Neural progenitor cell (in vitro differentiated cells): ENCODE measurements at regions not wholly inside any gene's neighbourhood (a gene's known extent, or its start where the extent isn't known, plus 50 kb on each side); places are given as distances from the start of the nearest gene placed in this dataset.

Experiments used
- DNase-seq: peaks from one replicate; pipeline ENCODE4 v3.0.0-alpha.2; 2016; ENCODE audit warnings: low spot score
- H2AFZ ChIP-seq: fragments of 200-600 bp; sonication (generic); replicated peaks from 2 replicates; pipeline ENCODE4 v1.6.1; 2016; ENCODE audit warnings: antibody characterized with exemption
- H3F3A ChIP-seq: fragments of 200-600 bp; sonication (generic); 2 replicates; pipeline ENCODE4 v1.6.1; 2016; ENCODE audit warnings: antibody characterized with exemption, low read depth
- H3K27ac ChIP-seq: fragments of 200-600 bp; sonication (generic); 2 replicates; pipeline ENCODE4 v1.5.1; 2016; ENCODE audit warnings: mild to moderate bottlenecking
- H3K27me3 ChIP-seq: fragments of 200-600 bp; sonication (generic); 2 replicates; pipeline ENCODE4 v1.6.1; 2016; ENCODE audit warnings: mild to moderate bottlenecking, moderate library complexity
- H3K36me3 ChIP-seq: fragments of 200-600 bp; sonication (generic); 2 replicates; pipeline ENCODE4 v1.5.1; 2016
- H3K4me1 ChIP-seq: fragments of 200-600 bp; sonication (generic); 2 replicates; pipeline ENCODE4 v1.6.1; 2016; ENCODE audit warnings: mixed run types
- H3K4me2 ChIP-seq: fragments of 200-600 bp; sonication (generic); 2 replicates; pipeline ENCODE4 v1.6.1; 2016
- H3K4me3 ChIP-seq: fragments of 200-600 bp; sonication (generic); 2 replicates; pipeline ENCODE4 v1.5.1; 2016
- H3K79me2 ChIP-seq: fragments of 200-600 bp; sonication (generic); 2 replicates; pipeline ENCODE4 v1.6.1; 2016; ENCODE audit warnings: low read depth
- H3K9ac ChIP-seq: fragments of 200-600 bp; sonication (generic); 2 replicates; pipeline ENCODE4 v1.6.1; 2016
- H3K9me3 ChIP-seq: fragments of 200-600 bp; sonication (generic); 2 replicates; pipeline ENCODE4 v1.5.1; 2016; ENCODE audit warnings: low read depth
- H4K20me1 ChIP-seq: fragments of 200-600 bp; sonication (generic); 2 replicates; pipeline ENCODE4 v1.6.1; 2016; ENCODE audit warnings: low read depth
- H3K27ac Mint-ChIP-seq: 3 replicates; pipeline ENCODE4 v1.8.0; 2021; ENCODE audit warnings: mixed read lengths
- H3K27me3 Mint-ChIP-seq: 2 replicates; pipeline ENCODE4 v1.8.0; 2022; ENCODE audit warnings: low read depth, mild to moderate bottlenecking, inconsistent platforms, moderate library complexity, mixed read lengths; ENCODE audit not compliant: insufficient read depth
- H3K36me3 Mint-ChIP-seq: 3 replicates; pipeline ENCODE4 v1.8.0; 2021; ENCODE audit warnings: mixed read lengths
- H3K4me1 Mint-ChIP-seq: 3 replicates; pipeline ENCODE4 v1.8.0; 2021; ENCODE audit warnings: mixed read lengths
- H3K4me3 Mint-ChIP-seq: 3 replicates; pipeline ENCODE4 v1.8.0; 2021; ENCODE audit warnings: mild to moderate bottlenecking, moderate library complexity, mixed read lengths
- H3K9me3 Mint-ChIP-seq: 3 replicates; pipeline ENCODE4 v1.8.0; 2020; ENCODE audit warnings: mixed read lengths
- EZH2 ChIP-seq: fragments of 200-600 bp; sonication (generic); IDR thresholded peaks from 2 replicates; pipeline ENCODE4 v1.6.1; 2017; ENCODE audit warnings: antibody characterized with exemption, mild to moderate bottlenecking, moderate library complexity
- EZH2phosphoT487 ChIP-seq: fragments of 200-600 bp; sonication (generic); IDR thresholded peaks from 2 replicates; pipeline ENCODE4 v1.6.1; 2017; ENCODE audit warnings: antibody characterized with exemption
- TF ChIP-seq, protein P1 (sequence below): fragments of 200-600 bp; sonication (generic); IDR thresholded peaks from 2 replicates; pipeline ENCODE4 v1.5.1; 2017; ENCODE audit warnings: antibody characterized with exemption, mild to moderate bottlenecking

DNA sequence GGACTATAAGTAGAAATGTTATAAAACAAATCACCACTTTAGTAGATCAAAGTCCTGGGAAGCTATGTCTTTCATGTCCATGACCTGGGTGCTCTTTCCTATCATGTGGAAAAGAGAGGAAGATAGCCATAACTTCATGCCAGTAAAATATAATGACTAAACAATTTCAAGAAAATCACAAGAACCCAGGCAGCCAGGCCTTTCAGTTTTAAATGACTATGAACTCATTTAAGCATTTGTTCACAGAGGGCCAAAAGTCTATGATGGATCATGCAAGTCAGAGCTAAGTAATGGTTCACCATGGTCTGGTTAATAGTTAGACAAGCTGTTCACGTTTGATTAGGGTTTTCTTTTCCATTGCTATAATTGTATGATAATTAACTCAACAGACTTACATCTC, 155.8 kb downstream of the PPARGC1A start:
- H3K4me2 ChIP-seq, result no peak overlapping the region
- no peaks in the 10 kb centered on the region for H3K79me2 ChIP-seq
- no peaks in the 10 kb centered on the region for H3K36me3 Mint-ChIP-seq
- no peaks in the 10 kb centered on the region for H3F3A ChIP-seq
- no peaks in the 10 kb centered on the region for H3K9me3 Mint-ChIP-seq
- H3K27ac Mint-ChIP-seq, result no peak overlapping the region
- H3K4me1 Mint-ChIP-seq, result no peaks in the 10 kb centered on the region
- no peaks in the 10 kb centered on the region for H3K4me1 ChIP-seq
- no peaks in the 10 kb centered on the region for H3K27me3 Mint-ChIP-seq
- no peak for TF ChIP-seq EZH2
- H3K27ac ChIP-seq, result no peak overlapping the region
- H3K9ac ChIP-seq, result no peak overlapping the region
- no peak overlapping the region for H2AFZ ChIP-seq
- H3K9me3 ChIP-seq, result no peaks in the 10 kb centered on the region
- no peak overlapping the region for H3K4me3 Mint-ChIP-seq
- H3K27me3 ChIP-seq, result no peaks in the 10 kb centered on the region
- no peaks in the 10 kb centered on the region for H4K20me1 ChIP-seq
- H3K4me3 ChIP-seq, result no peak overlapping the region
- DNase-seq, result no peak
- H3K36me3 ChIP-seq, result no peaks in the 10 kb centered on the region

GRCh38 chr4:23733476-23733875, 156.4 kb downstream of the PPARGC1A start:
- Mint-ChIP-seq H3K4me1 (no peaks in the 10 kb centered on the region), H3K27ac (no peak overlapping the region), H3K27me3 (no peaks in the 10 kb centered on the region), H3K36me3 (no peaks in the 10 kb centered on the region), H3K9me3 (no peaks in the 10 kb centered on the region), H3K4me3 (no peak overlapping the region)
- no peaks in the 10 kb centered on the region for H3K36me3 ChIP-seq
- no peak overlapping the region for H3K4me3 ChIP-seq
- no peaks in the 10 kb centered on the region for H3F3A ChIP-seq
- no peak for DNase-seq
- H3K9me3 ChIP-seq, result no peaks in the 10 kb centered on the region
- no peak overlapping the region for H3K9ac ChIP-seq
- no peaks in the 10 kb centered on the region for H3K27me3 ChIP-seq
- H3K27ac ChIP-seq, result no peak overlapping the region
- no peak overlapping the region for H2AFZ ChIP-seq
- no peaks in the 10 kb centered on the region for H4K20me1 ChIP-seq
- TF ChIP-seq, protein P1, sequence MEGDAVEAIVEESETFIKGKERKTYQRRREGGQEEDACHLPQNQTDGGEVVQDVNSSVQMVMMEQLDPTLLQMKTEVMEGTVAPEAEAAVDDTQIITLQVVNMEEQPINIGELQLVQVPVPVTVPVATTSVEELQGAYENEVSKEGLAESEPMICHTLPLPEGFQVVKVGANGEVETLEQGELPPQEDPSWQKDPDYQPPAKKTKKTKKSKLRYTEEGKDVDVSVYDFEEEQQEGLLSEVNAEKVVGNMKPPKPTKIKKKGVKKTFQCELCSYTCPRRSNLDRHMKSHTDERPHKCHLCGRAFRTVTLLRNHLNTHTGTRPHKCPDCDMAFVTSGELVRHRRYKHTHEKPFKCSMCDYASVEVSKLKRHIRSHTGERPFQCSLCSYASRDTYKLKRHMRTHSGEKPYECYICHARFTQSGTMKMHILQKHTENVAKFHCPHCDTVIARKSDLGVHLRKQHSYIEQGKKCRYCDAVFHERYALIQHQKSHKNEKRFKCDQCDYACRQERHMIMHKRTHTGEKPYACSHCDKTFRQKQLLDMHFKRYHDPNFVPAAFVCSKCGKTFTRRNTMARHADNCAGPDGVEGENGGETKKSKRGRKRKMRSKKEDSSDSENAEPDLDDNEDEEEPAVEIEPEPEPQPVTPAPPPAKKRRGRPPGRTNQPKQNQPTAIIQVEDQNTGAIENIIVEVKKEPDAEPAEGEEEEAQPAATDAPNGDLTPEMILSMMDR, result no peak
- TF ChIP-seq EZH2 (no peak), EZH2phosphoT487 (no peak)
- H3K4me1 ChIP-seq, result no peaks in the 10 kb centered on the region
- no peak overlapping the region for H3K4me2 ChIP-seq
- no peaks in the 10 kb centered on the region for H3K79me2 ChIP-seq

DNA sequence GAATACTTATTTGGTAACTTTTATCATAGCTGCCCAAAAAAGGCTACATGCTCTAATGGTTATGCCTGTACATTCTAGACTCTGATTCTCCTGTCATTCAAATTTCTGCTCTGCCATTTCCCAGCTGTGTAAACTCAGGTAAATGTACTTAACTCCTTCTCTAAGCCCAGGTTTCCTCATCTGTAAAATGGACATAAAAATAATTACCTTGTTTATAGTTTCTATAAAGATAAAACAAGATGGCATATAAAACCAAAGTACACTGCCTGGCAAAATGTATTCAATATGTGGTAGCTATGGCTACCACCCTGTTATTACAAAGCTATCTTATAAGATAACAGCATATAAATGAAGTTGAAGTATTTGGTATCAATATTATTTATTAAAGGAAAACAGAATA, 158.8 kb downstream of the PPARGC1A start:
- TF ChIP-seq EZH2phosphoT487, result no peak
- no peak for TF ChIP-seq EZH2
- TF ChIP-seq, protein P1, result no peak

GRCh38 chr4:23728971-23729370, 160.9 kb downstream of the PPARGC1A start:
- Histone ChIP-seq H3K4me3 (no peak overlapping the region), H3K4me1 (no peaks in the 10 kb centered on the region), H3K9ac (no peak overlapping the region), H4K20me1 (no peaks in the 10 kb centered on the region), H3K36me3 (no peaks in the 10 kb centered on the region), H3K4me2 (no peak overlapping the region), H3K27me3 (no peaks in the 10 kb centered on the region), H3K9me3 (no peaks in the 10 kb centered on the region), H3K27ac (no peak overlapping the region), H3F3A (no peaks in the 10 kb centered on the region), H2AFZ (no peak overlapping the region), H3K79me2 (no peaks in the 10 kb centered on the region)
- Mint-ChIP-seq H3K4me1 (no peaks in the 10 kb centered on the region), H3K27ac (no peak overlapping the region), H3K36me3 (no peaks in the 10 kb centered on the region), H3K9me3 (peaks cover 5% of the 10 kb centered on the region), H3K27me3 (no peaks in the 10 kb centered on the region), H3K4me3 (no peak overlapping the region)
- no peak for TF ChIP-seq EZH2phosphoT487
- TF ChIP-seq, protein P1, result no peak
- no peak for TF ChIP-seq EZH2
- DNase-seq, result no peak

More for the DNA sequence above, 158.8 kb downstream of the PPARGC1A start:
- H3K4me3 ChIP-seq, result no peak overlapping the region
- no peaks in the 10 kb centered on the region for H4K20me1 ChIP-seq
- no peak for DNase-seq
- H3K27me3 ChIP-seq, result no peaks in the 10 kb centered on the region
- Mint-ChIP-seq H3K9me3 (peaks cover 5% of the 10 kb centered on the region), H3K4me3 (no peak overlapping the region), H3K4me1 (no peaks in the 10 kb centered on the region), H3K27ac (no peak overlapping the region), H3K36me3 (no peaks in the 10 kb centered on the region), H3K27me3 (no peaks in the 10 kb centered on the region)
- no peak overlapping the region for H2AFZ ChIP-seq
- H3K27ac ChIP-seq, result no peak overlapping the region
- no peaks in the 10 kb centered on the region for H3K4me1 ChIP-seq
- no peaks in the 10 kb centered on the region for H3K79me2 ChIP-seq
- no peaks in the 10 kb centered on the region for H3K36me3 ChIP-seq
- H3K9ac ChIP-seq, result no peak overlapping the region
- H3K4me2 ChIP-seq, result no peak overlapping the region
- no peaks in the 10 kb centered on the region for H3F3A ChIP-seq
- H3K9me3 ChIP-seq, result no peaks in the 10 kb centered on the region
